ENCODE measurements at regions not wholly inside any gene's neighbourhood (a gene's known extent, or its start where the extent isn't known, plus 50 kb on each side); places are given as distances from the start of the nearest gene placed in this dataset.

DNA sequence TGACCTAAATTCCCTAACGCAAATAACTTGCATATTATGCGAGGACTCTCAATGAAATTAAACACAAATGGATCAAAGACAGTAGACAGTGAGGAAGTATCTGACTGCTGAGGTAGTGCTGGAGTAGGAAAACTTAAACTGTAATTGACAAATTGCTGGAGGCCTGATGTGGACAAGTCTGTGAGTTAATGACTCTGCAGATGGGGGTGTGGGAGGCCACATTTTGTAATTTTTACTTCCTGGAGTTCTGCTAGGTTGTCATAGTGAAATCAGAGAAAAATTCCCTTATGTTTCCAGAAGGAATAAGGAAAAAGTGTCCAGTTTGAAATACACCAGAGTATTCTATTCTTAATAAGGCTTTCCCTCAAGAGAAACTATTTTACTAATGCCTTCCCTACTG lies 333.0 kb upstream of the CNTNAP5 start:
- no peak for DNase-seq (ENCODE audit: low read depth)
- TF ChIP-seq, protein P1, sequence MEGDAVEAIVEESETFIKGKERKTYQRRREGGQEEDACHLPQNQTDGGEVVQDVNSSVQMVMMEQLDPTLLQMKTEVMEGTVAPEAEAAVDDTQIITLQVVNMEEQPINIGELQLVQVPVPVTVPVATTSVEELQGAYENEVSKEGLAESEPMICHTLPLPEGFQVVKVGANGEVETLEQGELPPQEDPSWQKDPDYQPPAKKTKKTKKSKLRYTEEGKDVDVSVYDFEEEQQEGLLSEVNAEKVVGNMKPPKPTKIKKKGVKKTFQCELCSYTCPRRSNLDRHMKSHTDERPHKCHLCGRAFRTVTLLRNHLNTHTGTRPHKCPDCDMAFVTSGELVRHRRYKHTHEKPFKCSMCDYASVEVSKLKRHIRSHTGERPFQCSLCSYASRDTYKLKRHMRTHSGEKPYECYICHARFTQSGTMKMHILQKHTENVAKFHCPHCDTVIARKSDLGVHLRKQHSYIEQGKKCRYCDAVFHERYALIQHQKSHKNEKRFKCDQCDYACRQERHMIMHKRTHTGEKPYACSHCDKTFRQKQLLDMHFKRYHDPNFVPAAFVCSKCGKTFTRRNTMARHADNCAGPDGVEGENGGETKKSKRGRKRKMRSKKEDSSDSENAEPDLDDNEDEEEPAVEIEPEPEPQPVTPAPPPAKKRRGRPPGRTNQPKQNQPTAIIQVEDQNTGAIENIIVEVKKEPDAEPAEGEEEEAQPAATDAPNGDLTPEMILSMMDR (conservative IDR thresholded peaks at IDR 0.05; ENCODE audit: low read depth, low read length) = no peak
- no peak overlapping the region for H3K4me3 ChIP-seq (ENCODE audit: low read length)

DNA sequence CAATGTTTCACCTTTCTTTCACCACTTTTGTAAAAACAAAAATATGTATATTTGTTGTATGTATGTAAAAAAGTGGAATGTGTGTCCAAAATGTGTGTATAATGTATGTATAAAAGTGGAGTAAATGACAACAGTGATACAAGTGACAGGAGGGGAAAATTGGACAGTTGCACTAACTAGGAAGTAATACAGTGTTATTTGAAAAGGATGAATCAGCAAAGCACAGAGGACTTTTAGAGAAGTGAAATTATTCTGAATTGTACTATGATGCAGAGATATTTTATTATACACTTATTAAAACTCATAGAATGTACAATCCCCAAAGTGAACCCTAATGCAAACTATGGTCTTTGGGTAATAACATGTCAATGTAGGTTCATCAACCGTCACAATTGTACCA lies 331.3 kb upstream of the CNTNAP5 start:
- H3K4me3 ChIP-seq (ENCODE audit: low read length) = no peak overlapping the region
- TF ChIP-seq, protein P1 (conservative IDR thresholded peaks at IDR 0.05; ENCODE audit: low read depth, low read length) = no peak
- DNase-seq (ENCODE audit: low read depth) = no peak

DNA sequence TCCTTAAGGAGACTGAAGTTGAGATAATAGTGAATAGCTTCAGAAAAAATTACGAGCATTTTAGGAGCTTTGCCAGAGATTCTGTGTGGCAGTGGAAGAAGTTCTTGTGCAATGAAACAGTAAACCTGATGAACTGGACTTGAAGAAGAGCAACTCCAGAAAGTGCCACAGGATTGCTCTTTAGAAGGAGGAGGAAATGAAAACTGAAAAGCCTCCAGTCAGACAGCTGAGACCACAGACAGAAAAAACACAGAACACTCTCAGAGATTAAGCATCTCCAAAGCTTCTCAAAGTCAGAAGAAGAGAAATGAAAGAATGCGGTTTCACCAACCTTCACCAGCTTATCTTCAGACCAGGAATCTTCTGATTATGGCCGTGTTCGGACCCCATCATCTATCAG lies 329.7 kb upstream of the CNTNAP5 start:
- H3K4me3 ChIP-seq (ENCODE audit: low read length) = no peak overlapping the region
- DNase-seq (ENCODE audit: low read depth) = no peak
- TF ChIP-seq, protein P1 (conservative IDR thresholded peaks at IDR 0.05; ENCODE audit: low read depth, low read length) = no peak

DNA sequence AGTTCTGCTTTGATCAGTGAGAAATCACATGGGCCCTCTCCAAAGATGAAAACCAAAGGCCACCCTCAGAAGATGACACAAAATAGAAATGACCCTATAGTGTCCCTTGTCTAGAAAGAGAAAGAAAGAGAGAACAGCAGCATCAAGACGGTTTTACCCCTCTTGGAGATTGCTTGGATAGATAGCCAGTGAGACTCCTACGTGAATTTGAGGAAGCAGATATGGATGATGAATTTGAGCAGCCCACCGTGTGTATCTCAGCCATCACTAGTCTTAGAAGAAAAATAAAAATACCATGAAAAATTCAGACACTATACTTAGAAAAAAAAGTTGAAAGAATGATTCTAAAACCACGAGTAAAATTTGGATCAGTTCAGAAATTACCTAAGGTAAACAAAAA lies 329.1 kb upstream of the CNTNAP5 start:
- TF ChIP-seq, protein P1 (conservative IDR thresholded peaks at IDR 0.05; ENCODE audit: low read depth, low read length) = no peak
- no peak overlapping the region for H3K4me3 ChIP-seq (ENCODE audit: low read length)
- DNase-seq (ENCODE audit: low read depth) = no peak

DNA sequence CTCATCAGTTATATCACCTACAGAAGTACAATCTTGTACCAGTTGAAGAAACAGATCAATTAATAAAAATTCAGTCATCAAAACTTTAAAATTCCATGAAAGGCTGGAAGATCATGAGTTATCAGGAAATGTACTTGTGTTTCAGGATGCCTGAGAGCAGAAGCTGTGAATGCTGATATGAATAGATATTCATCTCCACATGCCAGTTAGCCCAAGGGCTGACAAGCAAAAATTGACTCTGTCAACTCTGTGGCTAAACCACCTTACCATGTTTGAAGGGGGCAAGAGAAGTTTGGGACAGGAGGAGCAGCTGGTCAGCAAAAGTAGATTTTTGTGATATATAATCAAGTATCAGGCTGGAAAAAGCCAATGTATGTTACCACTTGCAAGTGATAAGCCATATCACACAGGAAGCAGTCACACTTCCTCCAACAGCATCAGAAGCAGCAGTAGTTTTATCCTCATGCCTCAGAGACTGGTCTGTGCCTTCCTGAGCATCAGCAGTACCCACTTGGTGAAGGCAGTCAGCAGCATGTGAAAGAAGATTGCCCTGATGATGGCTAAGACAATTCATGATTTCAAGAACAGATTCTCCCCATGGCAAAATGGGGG lies 328.2 kb upstream of the CNTNAP5 start:
- no peak overlapping the region for H3K4me3 ChIP-seq (ENCODE audit: low read length)
- TF ChIP-seq, protein P1 (conservative IDR thresholded peaks at IDR 0.05; ENCODE audit: low read depth, low read length) = no peak
- no peak for DNase-seq (ENCODE audit: low read depth)

DNA sequence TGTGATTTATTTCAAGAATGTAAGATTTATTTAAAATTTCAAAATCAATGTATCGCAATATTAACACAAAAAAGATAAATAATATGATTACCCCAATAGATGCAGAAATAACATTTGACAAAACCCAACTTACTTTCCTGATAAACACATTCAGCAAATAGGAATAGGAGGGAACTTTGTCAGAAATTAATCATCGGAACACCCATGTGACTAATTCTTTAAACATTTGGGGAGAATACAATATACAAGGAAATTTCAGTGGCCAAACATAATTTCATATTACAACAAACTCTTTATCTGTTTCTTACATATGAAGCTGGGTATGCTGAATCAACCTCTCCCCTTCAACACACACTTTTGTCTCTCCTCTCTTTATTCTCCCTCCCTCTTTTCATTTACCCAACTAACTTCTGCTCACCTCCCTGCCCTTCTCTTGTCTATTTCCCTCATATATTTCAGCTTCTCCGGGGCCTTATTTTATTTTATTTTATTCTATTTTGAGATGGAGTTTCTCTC lies 309.6 kb upstream of the CNTNAP5 start:
- DNase-seq (ENCODE audit: low read depth) = no peak

More for the DNA sequence above, 309.6 kb upstream of the CNTNAP5 start:
- TF ChIP-seq, protein P1 (conservative IDR thresholded peaks at IDR 0.05; ENCODE audit: low read depth, low read length) = no peak
- no peak overlapping the region for H3K4me3 ChIP-seq (ENCODE audit: low read length)
